SK-N-SH (cell line): ENCODE measurements at regions not wholly inside any gene's neighbourhood (a gene's known extent, or its start where the extent isn't known, plus 50 kb on each side); places are given as distances from the start of the nearest gene placed in this dataset.

ENCODE experiments used
- CTCF ChIA-PET: fragments of 300-600, 350-600 bp; formaldehyde crosslinking; extraction: SDS; loops from one replicate; lab custom pipeline; 2021; lab: Yijun Ruan, JAX
- POLR2A ChIA-PET: fragments of 350-600 bp; sonication (Branson Sonifier 250); formaldehyde crosslinking; extraction: SDS; loops from one replicate; lab custom pipeline; 2020; ENCODE audit warnings: antibody characterized with exemption, inconsistent platforms; lab: Yijun Ruan, JAX
- DNase-seq: peaks from one replicate; pipeline ENCODE4 v3.0.0; 2012
- H2AFZ ChIP-seq: fragments of 200-600 bp; sonication (generic); 2 replicates; pipeline ENCODE4 v1.8.1; 2016; ENCODE audit warnings: antibody characterized with exemption, mild to moderate bottlenecking, low read depth
- H3F3A ChIP-seq: fragments of 200-600 bp; sonication (generic); replicated peaks from 2 replicates; pipeline ENCODE3; 2016; ENCODE audit warnings: antibody characterized with exemption, mild to moderate bottlenecking; ENCODE audit not compliant: insufficient read depth
- H3K27ac ChIP-seq, 2 experiments: fragments of 200-500 bp in 1 of 2; fragments of 200-600 bp in 1 of 2; sonication (Bioruptor generic) in 1 of 2; sonication (generic), shearing (Covaris generic) in 1 of 2; 2 replicates each; pipeline versions ENCODE4 v1.5.1 to v1.6.1; 2014 to 2016; ENCODE audit warnings: low read depth in 2 of 2, inconsistent platforms in 1 of 2, low read length in 1 of 2, mild to moderate bottlenecking in 1 of 2, mixed read lengths in 1 of 2
- H3K27me3 ChIP-seq: fragments of 200-600 bp; sonication (generic), shearing (Covaris generic); 2 replicates; pipeline ENCODE4 v1.6.1; 2016; ENCODE audit warnings: mixed run types; ENCODE audit not compliant: insufficient read depth
- H3K36me3 ChIP-seq, 2 experiments: fragments of 200-500 bp in 1 of 2; fragments of 200-600 bp in 1 of 2; sonication (Bioruptor generic) in 1 of 2; sonication (generic) in 1 of 2; replicated peaks in 1 of 2; 2 replicates each; pipeline versions ENCODE3 to v1.5.1; 2014 to 2016; ENCODE audit warnings: low read length in 1 of 2, mild to moderate bottlenecking in 1 of 2; ENCODE audit not compliant: insufficient read depth in 2 of 2, control insufficient read depth in 1 of 2
- H3K4me1 ChIP-seq, 2 experiments: fragments of 200-500 bp in 1 of 2; fragments of 200-600 bp in 1 of 2; sonication (Bioruptor generic) in 1 of 2; sonication (generic), shearing (Covaris generic) in 1 of 2; 2 replicates each; pipeline versions ENCODE4 v1.5.1 to v1.6.1; 2014 to 2016; ENCODE audit warnings: low read depth in 1 of 2, low read length in 1 of 2, mixed run types in 1 of 2; ENCODE audit not compliant: insufficient read depth in 2 of 2, control insufficient read depth in 1 of 2
- H3K4me2 ChIP-seq: fragments of 200-600 bp; sonication (generic), shearing (Covaris generic); 2 replicates; pipeline ENCODE4 v1.6.1; 2017; ENCODE audit warnings: mixed run types
- H3K4me3 ChIP-seq, 2 experiments: fragments of 200-500 bp in 1 of 2; fragments of 200-600 bp in 1 of 2; sonication (Bioruptor generic) in 1 of 2; sonication (generic), shearing (Covaris generic) in 1 of 2; 2 replicates each; pipeline versions ENCODE4 v1.5.1 to v1.8.1; 2014 to 2016; ENCODE audit warnings: low read depth in 2 of 2, inconsistent platforms in 1 of 2, low read length in 1 of 2, mild to moderate bottlenecking in 1 of 2, mixed read lengths in 1 of 2, moderate library complexity in 1 of 2
- H3K79me2 ChIP-seq: fragments of 200-600 bp; sonication (generic); 2 replicates; pipeline ENCODE4 v1.8.1; 2017; ENCODE audit warnings: mild to moderate bottlenecking; ENCODE audit not compliant: insufficient read depth
- H3K9ac ChIP-seq: fragments of 200-600 bp; sonication (generic); 2 replicates; pipeline ENCODE4 v1.6.1; 2017; ENCODE audit warnings: mixed run types
- H3K9me2 ChIP-seq: fragments of 200-600 bp; sonication (generic); 2 replicates; pipeline ENCODE4 v1.6.1; 2017; ENCODE audit warnings: mixed run types
- H3K9me3 ChIP-seq: fragments of 200-600 bp; sonication (generic); 2 replicates; pipeline ENCODE4 v1.6.1; 2017; ENCODE audit warnings: mixed run types, mild to moderate bottlenecking, moderate library complexity
- H4K20me1 ChIP-seq: fragments of 200-600 bp; sonication (generic); 2 replicates; pipeline ENCODE4 v1.6.1; 2017; ENCODE audit warnings: mild to moderate bottlenecking, mixed run types; ENCODE audit not compliant: insufficient read depth
- CHD2 ChIP-seq: fragments of 150-350 bp; IDR thresholded peaks from 2 replicates; pipeline ENCODE4 v1.6.1; 2018; ENCODE audit warnings: low read length; ENCODE audit not compliant: partially characterized antibody
- CTCF ChIP-seq: fragments of 200-600 bp; sonication (generic); IDR thresholded peaks from 2 replicates; pipeline ENCODE4 v1.6.1; 2017; ENCODE audit warnings: antibody characterized with exemption, mild to moderate bottlenecking, moderate library complexity
- ELF1 ChIP-seq: IDR thresholded peaks from 2 replicates; pipeline ENCODE4 v1.4.0; 2012
- FOSL2 ChIP-seq: IDR thresholded peaks from 2 replicates; pipeline ENCODE4 v1.4.0; 2012; ENCODE audit warnings: low read depth, mild to moderate bottlenecking, moderate library complexity, borderline replicate concordance
- FOXJ3 ChIP-seq: sonication (generic); formaldehyde crosslinking; IDR thresholded peaks from 2 replicates; pipeline ENCODE4 v1.5.1; 2020; ENCODE audit warnings: mild to moderate bottlenecking, missing genetic modification reagents
- GABPA ChIP-seq: IDR thresholded peaks from 2 replicates; pipeline ENCODE4 v1.4.0; 2012; ENCODE audit warnings: low read depth, mild to moderate bottlenecking
- GATA2 ChIP-seq: sonication (generic); formaldehyde crosslinking; IDR thresholded peaks from 2 replicates; pipeline ENCODE4 v1.5.0; 2020; ENCODE audit warnings: mild to moderate bottlenecking, missing genetic modification reagents
- JUND ChIP-seq: IDR thresholded peaks from 2 replicates; pipeline ENCODE4 v1.4.0; 2012
- MEF2A ChIP-seq: IDR thresholded peaks from 2 replicates; pipeline ENCODE4 v1.4.0; 2012; ENCODE audit warnings: low read depth, borderline replicate concordance
- MXI1 ChIP-seq: IDR thresholded peaks from 2 replicates; pipeline ENCODE4 v1.6.1; 2012; ENCODE audit warnings: mild to moderate bottlenecking, low read depth, low read length, improper control_type of control experiment
- NFIC ChIP-seq: IDR thresholded peaks from 2 replicates; pipeline ENCODE4 v1.4.0; 2012; ENCODE audit warnings: borderline replicate concordance
- NRF1 ChIP-seq: IDR thresholded peaks from 2 replicates; pipeline ENCODE4 v1.6.1; 2012; ENCODE audit warnings: low read depth, mild to moderate bottlenecking, low read length
- POLR2AphosphoS5 ChIP-seq: IDR thresholded peaks from 2 replicates; pipeline ENCODE4 v1.6.1; 2012; ENCODE audit warnings: low read depth, low read length
- RCOR1 ChIP-seq: fragments of 150-350 bp; IDR thresholded peaks from 2 replicates; pipeline ENCODE4 v1.6.1; 2017; ENCODE audit warnings: antibody characterized with exemption, low read length
- SIN3A ChIP-seq: IDR thresholded peaks from 2 replicates; pipeline ENCODE4 v1.6.1; 2012; ENCODE audit warnings: low read depth, mild to moderate bottlenecking, low read length, moderate library complexity, borderline replicate concordance
- SMC3 ChIP-seq: IDR thresholded peaks from 2 replicates; pipeline ENCODE4 v1.6.1; 2012; ENCODE audit warnings: low read depth, low read length, improper control_type of control experiment
- TAF1 ChIP-seq: IDR thresholded peaks from 2 replicates; pipeline ENCODE4 v1.6.1; 2012; ENCODE audit warnings: low read depth, mild to moderate bottlenecking, low read length, moderate library complexity, borderline replicate concordance
- TEAD4 ChIP-seq: IDR thresholded peaks from 2 replicates; pipeline ENCODE4 v1.4.0; 2012; ENCODE audit warnings: mild to moderate bottlenecking, borderline replicate concordance; ENCODE audit not compliant: insufficient read depth
- YY1 ChIP-seq: IDR thresholded peaks from 2 replicates; pipeline ENCODE4 v1.4.0; 2012; ENCODE audit warnings: low read depth, mild to moderate bottlenecking
- ZBTB33 ChIP-seq: IDR thresholded peaks from 2 replicates; pipeline ENCODE4 v1.4.0; 2012; ENCODE audit warnings: low read depth, borderline replicate concordance
- WGBS: methylation state at CpG from one replicate; pipeline ENCODE4 v1.1.6; 2017; ENCODE audit warnings: low lambda C conversion rate; 5-methylcytosine and 5-hydroxymethylcytosine counted together
- TF ChIP-seq, protein P1 (sequence below): IDR thresholded peaks from 2 replicates; pipeline ENCODE4 v1.4.0; 2012; ENCODE audit warnings: low read depth
- TF ChIP-seq, protein P2 (sequence below): IDR thresholded peaks from 2 replicates; pipeline ENCODE4 v1.6.1; 2012; ENCODE audit warnings: mild to moderate bottlenecking, low read depth, low read length, moderate library complexity
- TF ChIP-seq, protein P3 (sequence below): fragments of 150-350 bp; IDR thresholded peaks from 2 replicates; pipeline ENCODE4 v1.6.1; 2016; ENCODE audit warnings: mild to moderate bottlenecking, low read depth, low read length

DNA sequence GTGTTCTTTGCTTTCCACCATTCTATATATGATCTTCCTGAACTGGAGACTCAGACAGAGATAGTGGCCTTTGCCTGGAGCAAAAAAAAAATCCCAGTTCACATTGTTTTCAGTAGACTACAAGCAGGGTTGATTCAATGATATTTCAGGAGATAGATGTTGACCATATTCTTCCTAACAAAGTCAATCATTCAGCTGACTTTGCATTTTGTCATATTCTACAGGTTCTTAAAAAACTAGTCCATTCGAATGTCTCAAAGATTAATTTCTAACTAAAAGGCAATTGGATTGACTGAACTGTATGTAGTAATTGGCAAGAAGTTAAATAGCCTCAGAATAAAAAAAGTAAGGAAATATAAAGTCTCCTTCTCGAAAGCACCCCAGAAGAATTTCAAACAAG is 479.5 kb downstream of the NKX6-1 start:
- no peaks in the 10 kb centered on the region for H3F3A ChIP-seq
- H3K4me2 ChIP-seq, result no peak overlapping the region
- WGBS, result 1% methylated on average over 2 of the region's 2 CpGs
- H2AFZ ChIP-seq, result no peak overlapping the region
- ChIA-PET POLR2A (no interaction called here), CTCF (no interaction called here)
- no peaks in the 10 kb centered on the region for H3K9me2 ChIP-seq
- no peak overlapping the region for H3K27ac ChIP-seq
- TF ChIP-seq ZBTB33, result no peak
- TF ChIP-seq CTCF, result no peak
- TF ChIP-seq FOSL2, result no peak
- no peak for TF ChIP-seq SMC3
- no peak for TF ChIP-seq MXI1
- TF ChIP-seq, protein P1, sequence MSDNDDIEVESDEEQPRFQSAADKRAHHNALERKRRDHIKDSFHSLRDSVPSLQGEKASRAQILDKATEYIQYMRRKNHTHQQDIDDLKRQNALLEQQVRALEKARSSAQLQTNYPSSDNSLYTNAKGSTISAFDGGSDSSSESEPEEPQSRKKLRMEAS, result no peak
- no peak for TF ChIP-seq TEAD4
- no peak for TF ChIP-seq GABPA
- no peak for TF ChIP-seq RCOR1
- no peak for TF ChIP-seq NFIC
- no peak for TF ChIP-seq JUND
- no peak overlapping the region for H3K4me3 ChIP-seq
- no peak for DNase-seq
- H4K20me1 ChIP-seq, result no peaks in the 10 kb centered on the region
- H3K4me1 ChIP-seq, result no peaks in the 10 kb centered on the region
- no peaks in the 10 kb centered on the region for H3K9me3 ChIP-seq
- H3K36me3 ChIP-seq, result no peaks in the 10 kb centered on the region
- no peak overlapping the region for H3K9ac ChIP-seq
- no peaks in the 10 kb centered on the region for H3K79me2 ChIP-seq
- H3K27me3 ChIP-seq, result no peaks in the 10 kb centered on the region

DNA sequence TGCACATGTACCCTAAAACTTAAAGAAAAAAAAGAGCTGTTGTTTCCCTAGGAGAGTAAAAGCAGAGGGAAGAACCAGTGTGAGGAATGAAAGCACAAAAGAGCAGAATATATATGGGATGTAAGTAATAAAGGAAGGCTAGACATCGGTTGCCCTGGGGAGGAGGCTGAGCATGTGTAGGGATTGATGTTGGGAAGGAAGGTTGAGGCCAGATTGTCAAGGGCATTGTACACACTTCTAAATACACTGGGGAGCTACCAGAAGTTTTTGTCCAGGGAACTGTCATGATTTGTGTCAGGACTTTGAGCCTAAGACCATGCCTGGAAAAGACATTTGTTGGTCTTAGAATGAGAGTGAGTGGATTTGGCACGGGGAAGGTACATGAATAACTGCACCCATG is 467.1 kb downstream of the GPAT3 start:
- Histone ChIP-seq H3K4me1 (no peaks in the 10 kb centered on the region), H3K79me2 (no peaks in the 10 kb centered on the region), H3K9ac (no peak overlapping the region), H3F3A (no peaks in the 10 kb centered on the region), H2AFZ (no peak overlapping the region), H3K4me2 (no peak overlapping the region), H3K27ac (no peak overlapping the region), H3K27me3 (no peaks in the 10 kb centered on the region), H3K9me3 (no peaks in the 10 kb centered on the region), H3K9me2 (no peaks in the 10 kb centered on the region), H3K4me3 (no peak overlapping the region), H4K20me1 (no peaks in the 10 kb centered on the region), H3K36me3 (no peaks in the 10 kb centered on the region)
- no peak for DNase-seq
- 42% methylated on average over 2 of the region's 2 CpGs for WGBS
- POLR2A ChIA-PET, result no interaction called here
- CTCF ChIA-PET, result interaction anchor here (1.1 kb wide), 1 partner anchor 9 kb away, joined by 3 read pairs; no protein-coding TSS in a partner anchor
- TF ChIP-seq, protein P2, sequence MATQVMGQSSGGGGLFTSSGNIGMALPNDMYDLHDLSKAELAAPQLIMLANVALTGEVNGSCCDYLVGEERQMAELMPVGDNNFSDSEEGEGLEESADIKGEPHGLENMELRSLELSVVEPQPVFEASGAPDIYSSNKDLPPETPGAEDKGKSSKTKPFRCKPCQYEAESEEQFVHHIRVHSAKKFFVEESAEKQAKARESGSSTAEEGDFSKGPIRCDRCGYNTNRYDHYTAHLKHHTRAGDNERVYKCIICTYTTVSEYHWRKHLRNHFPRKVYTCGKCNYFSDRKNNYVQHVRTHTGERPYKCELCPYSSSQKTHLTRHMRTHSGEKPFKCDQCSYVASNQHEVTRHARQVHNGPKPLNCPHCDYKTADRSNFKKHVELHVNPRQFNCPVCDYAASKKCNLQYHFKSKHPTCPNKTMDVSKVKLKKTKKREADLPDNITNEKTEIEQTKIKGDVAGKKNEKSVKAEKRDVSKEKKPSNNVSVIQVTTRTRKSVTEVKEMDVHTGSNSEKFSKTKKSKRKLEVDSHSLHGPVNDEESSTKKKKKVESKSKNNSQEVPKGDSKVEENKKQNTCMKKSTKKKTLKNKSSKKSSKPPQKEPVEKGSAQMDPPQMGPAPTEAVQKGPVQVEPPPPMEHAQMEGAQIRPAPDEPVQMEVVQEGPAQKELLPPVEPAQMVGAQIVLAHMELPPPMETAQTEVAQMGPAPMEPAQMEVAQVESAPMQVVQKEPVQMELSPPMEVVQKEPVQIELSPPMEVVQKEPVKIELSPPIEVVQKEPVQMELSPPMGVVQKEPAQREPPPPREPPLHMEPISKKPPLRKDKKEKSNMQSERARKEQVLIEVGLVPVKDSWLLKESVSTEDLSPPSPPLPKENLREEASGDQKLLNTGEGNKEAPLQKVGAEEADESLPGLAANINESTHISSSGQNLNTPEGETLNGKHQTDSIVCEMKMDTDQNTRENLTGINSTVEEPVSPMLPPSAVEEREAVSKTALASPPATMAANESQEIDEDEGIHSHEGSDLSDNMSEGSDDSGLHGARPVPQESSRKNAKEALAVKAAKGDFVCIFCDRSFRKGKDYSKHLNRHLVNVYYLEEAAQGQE, result no peak
- TF ChIP-seq TAF1 (no peak), RCOR1 (no peak), POLR2AphosphoS5 (no peak), NFIC (no peak), SIN3A (no peak), FOXJ3 (CRISPR knock-in tag) (no peak), YY1 (no peak), CHD2 (no peak), ELF1 (no peak), MEF2A (no peak), NRF1 (no peak), GATA2 (CRISPR knock-in tag) (no peak)
- TF ChIP-seq, protein P3, sequence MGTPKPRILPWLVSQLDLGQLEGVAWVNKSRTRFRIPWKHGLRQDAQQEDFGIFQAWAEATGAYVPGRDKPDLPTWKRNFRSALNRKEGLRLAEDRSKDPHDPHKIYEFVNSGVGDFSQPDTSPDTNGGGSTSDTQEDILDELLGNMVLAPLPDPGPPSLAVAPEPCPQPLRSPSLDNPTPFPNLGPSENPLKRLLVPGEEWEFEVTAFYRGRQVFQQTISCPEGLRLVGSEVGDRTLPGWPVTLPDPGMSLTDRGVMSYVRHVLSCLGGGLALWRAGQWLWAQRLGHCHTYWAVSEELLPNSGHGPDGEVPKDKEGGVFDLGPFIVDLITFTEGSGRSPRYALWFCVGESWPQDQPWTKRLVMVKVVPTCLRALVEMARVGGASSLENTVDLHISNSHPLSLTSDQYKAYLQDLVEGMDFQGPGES, result no peak
